ENCODE measurements at regions not wholly inside any gene's neighbourhood (a gene's known extent, or its start where the extent isn't known, plus 50 kb on each side); places are given as distances from the start of the nearest gene placed in this dataset.

- TF ChIP-seq, protein P1, sequence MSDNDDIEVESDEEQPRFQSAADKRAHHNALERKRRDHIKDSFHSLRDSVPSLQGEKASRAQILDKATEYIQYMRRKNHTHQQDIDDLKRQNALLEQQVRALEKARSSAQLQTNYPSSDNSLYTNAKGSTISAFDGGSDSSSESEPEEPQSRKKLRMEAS (IDR thresholded peaks at IDR 0.05; ENCODE audit: low read depth): no peak
- no peak for TF ChIP-seq POLR2AphosphoS5 (IDR thresholded peaks at IDR 0.05; ENCODE audit: low read depth, low read length)
- TF ChIP-seq, protein P2, sequence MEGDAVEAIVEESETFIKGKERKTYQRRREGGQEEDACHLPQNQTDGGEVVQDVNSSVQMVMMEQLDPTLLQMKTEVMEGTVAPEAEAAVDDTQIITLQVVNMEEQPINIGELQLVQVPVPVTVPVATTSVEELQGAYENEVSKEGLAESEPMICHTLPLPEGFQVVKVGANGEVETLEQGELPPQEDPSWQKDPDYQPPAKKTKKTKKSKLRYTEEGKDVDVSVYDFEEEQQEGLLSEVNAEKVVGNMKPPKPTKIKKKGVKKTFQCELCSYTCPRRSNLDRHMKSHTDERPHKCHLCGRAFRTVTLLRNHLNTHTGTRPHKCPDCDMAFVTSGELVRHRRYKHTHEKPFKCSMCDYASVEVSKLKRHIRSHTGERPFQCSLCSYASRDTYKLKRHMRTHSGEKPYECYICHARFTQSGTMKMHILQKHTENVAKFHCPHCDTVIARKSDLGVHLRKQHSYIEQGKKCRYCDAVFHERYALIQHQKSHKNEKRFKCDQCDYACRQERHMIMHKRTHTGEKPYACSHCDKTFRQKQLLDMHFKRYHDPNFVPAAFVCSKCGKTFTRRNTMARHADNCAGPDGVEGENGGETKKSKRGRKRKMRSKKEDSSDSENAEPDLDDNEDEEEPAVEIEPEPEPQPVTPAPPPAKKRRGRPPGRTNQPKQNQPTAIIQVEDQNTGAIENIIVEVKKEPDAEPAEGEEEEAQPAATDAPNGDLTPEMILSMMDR (IDR thresholded peaks at IDR 0.05): no peak
- TF ChIP-seq SIN3A (IDR thresholded peaks at IDR 0.05; ENCODE audit: borderline replicate concordance, low read depth, low read length): no peak
These were observed 113.6 kb upstream of the CADM1 start for GRCh38 chr11:115617767-115618166.

All from SK-N-SH (cell line).